M059J (cell line): ENCODE measurements at regions not wholly inside any gene's neighbourhood (a gene's known extent, or its start where the extent isn't known, plus 50 kb on each side); places are given as distances from the start of the nearest gene placed in this dataset.

Experiments
- DNase-seq: peaks from one replicate; pipeline ENCODE4 v3.0.0-alpha.2; 2012; ENCODE audit warnings: low read depth

- no peak for DNase-seq
Observed at GRCh38 chr10:78794736-78795455, 273.9 kb upstream of the ZMIZ1 start.

GRCh38 chr10:78798976-78799730, 269.6 kb upstream of the ZMIZ1 start:
- DNase-seq: peak; percentile 32

DNA sequence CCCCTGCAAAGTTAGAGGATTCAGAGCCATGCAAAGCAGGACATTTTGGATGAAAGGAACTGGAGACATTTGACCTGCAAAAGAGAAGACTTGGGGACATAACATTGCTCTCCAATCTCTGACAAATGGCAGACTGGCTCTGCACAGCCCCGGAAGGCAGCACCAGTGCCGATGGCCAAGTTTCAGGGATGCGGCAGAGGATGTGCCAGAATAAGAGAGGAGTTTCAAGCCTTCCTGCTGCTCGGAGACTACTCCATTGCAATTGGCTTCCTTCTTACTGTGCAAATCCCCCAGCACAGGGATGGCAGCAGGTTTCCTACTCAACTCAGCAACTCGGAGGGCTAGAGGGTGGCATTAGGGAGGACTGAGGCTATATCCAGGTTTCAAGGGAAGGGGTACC, 268.8 kb upstream of the ZMIZ1 start:
- no peak for DNase-seq

DNA sequence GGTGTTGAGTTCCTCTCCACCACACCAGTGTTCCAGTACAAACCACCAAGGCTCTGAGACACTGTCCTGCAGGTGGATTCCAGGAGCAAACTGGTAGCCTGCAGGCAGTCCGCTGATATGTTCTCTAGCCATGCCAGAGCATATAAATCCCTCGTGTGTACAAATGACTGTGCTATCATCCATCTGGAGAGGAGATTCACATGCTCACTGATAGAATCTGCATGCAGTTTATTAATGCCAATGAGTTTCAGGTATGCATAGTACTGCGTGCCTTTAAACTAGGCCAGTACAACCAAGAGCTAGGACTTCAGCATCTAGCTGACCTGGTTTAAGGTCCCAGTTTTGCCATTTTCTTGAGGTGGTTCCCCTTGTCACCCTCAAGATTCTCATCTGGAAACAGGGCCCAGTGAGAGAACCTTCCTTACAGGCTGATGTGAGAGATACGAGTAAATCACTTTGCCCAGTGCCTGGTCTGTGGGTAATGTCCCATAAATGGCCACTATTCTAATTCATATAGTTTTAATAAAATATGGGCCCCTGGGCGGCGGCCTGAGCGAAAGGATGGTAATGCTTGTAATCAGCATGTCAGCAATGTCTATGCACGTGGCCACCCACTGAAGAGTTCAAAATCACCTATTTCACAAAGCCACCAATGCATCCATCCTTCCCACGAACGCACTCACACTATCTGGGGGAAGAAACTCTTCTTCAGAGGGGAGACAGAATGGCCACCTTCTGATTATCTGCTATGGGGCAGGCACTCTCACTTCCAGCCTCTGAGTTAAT, 268.0 kb upstream of the ZMIZ1 start:
- DNase-seq: no peak

DNA sequence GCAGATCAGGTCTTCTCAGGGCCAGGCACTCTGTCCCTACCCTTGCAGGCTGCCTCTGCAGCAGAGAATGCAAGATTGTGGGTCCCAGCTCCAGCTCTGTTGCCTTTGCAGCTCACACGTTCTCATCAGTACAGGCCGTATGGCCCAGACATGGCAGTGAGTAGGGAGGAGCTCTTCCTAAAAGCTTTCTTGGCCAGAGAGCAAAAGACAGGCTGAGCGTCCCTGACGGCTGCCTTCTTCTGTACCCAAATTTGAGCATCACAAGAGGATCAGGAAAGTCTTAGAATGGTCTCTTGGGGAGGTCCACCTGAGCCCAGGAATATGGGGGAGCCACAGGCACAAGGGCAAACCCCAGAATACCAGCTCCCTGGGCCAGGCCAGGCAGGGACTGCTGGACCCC, 266.3 kb upstream of the ZMIZ1 start:
- DNase-seq: no peak

DNA sequence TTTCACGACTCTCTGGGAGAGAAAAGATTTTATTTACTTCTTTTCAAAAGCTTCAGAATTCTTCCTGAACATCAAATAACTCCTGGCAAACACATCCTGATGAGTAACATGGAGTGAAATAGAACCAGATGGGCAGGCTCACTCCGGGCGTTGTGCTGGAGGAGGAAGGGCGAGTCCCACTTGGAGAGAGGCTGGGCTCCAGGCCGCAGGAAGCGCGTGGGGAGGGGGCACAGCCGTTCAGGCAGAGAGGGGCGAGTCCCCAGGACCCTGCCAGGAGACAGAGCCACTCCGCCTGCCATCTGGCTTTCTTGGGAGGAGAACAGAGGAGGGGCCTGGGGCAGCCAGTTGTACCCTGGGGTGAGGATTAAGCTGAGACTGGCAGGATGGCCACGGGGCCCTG, 265.9 kb upstream of the ZMIZ1 start:
- peak; percentile 34 for DNase-seq

DNA sequence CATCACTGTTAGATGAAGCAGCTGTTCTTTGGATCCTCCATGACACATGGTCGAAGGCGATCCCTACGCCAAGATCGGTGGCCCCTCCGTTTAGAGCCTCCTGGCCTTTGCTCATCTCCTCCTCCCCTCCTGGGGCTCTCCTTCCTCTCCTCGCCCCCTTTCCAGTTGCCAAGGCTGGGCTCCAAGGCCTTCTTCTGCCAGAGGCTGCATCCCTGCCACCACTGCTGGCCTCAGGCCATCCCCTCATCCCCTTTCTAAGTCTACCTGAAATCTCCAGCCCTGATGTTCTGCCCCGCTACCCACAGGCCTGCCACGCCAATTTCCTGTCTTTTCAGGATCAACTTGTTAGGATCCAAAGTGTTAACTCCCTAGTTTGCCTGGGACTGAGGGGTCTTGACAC, 265.1 kb upstream of the ZMIZ1 start:
- no peak for DNase-seq

GRCh38 chr10:78804411-78805032, 264.2 kb upstream of the ZMIZ1 start:
- DNase-seq: no peak

DNA sequence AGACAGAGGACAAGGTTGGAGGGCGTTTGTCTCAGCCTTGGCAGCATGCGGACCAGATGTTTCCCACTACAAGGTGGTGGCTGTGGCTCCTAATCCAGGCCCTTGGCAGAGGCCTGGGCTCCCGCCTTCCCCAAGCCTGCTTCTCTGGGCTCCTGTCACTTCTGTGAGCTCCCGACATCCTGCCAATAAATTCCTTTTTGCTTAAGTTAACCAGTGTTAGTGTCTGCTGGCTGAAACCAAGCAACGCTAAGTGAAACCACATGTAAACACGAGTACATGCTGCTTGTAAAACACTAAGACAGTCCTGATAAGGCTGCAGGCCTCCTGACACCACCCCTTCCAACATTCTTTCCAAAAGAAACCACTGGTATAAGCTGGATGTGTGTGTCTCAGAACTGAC, 263.6 kb upstream of the ZMIZ1 start:
- DNase-seq: peak; percentile 98

GRCh38 chr10:78806681-78807221, 262.0 kb upstream of the ZMIZ1 start:
- peak; percentile 43 for DNase-seq

DNA sequence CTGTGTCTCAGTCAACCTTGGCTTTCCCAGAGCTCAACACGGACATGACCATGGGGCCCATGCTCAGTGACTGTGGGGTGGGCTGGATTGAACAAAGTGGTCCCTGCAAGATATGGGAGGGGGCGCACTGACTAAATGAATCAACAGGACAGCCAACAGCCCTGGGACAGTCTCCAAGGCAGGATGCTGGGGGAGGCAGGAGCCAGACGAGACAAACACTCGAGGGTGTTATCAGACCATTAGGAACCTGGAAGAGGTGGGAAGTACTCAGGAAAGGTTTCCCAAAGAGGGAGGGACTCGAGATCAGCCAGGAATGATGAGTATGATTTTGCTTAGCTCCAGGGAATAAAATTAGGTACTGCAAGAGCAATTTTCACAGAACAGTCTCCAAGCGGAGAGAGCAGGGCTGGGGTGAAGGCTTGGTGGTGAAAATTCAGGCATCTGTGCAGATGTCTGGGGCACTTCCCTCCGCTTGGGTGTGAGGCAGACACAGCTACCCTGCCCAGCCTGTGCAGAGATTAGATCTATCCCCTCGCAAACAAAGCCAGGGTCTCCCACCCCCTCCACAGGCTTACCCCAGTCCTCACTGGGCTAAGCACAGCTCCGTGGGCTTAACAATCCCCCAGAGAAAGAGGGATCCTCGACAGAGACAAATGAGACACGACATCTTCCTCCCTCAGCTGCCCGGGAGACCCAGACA, 261.1 kb upstream of the ZMIZ1 start:
- DNase-seq: no peak

DNA sequence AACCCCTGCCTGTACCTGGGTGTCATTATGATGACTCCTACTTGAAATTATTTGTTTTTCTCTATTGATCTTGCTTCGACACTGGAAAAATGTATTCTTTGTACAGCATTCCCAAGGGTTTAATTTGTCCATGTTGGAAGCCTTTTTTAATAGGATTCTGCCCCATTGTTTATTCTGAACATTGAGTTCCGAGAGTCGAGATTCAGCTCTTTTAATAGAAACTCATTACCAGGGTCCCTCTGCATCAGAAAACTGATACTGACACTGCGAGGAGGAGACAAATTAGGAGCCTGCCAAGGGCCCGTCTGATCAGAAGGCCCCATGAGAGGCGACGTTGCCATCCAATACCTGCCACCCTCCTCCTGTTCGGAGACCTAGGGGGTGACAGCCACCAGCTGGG, 260.5 kb upstream of the ZMIZ1 start:
- no peak for DNase-seq

DNA sequence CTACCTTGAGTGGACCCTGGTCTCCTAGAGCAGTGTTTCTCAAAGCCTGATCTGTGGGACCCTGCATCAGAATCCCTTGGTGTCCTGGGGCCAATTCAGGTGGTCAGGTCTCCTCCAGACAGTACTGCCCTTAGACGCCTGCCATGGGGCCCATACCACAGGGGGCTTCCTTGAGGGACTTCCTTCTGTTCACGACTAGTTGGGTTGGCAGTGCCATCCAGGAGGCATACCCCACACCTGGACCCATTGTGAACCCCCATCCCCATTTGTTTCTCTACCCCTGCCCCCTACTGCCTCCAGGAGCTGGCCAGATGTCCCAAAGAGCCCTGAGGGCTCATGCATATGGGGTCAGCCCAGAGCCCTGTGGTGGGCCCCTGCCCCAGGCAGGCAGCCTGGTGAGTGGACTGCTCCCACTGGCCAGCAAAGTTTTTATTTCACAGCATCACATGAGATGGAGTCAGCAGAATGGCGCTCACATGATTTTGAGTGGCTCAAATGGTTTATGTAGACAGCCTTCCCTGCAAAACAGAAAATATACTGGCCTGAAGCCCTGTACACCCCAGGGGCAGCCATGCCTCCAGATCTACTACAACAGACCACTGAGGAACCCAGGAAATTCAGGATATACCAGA, 259.9 kb upstream of the ZMIZ1 start:
- DNase-seq: no peak

DNA sequence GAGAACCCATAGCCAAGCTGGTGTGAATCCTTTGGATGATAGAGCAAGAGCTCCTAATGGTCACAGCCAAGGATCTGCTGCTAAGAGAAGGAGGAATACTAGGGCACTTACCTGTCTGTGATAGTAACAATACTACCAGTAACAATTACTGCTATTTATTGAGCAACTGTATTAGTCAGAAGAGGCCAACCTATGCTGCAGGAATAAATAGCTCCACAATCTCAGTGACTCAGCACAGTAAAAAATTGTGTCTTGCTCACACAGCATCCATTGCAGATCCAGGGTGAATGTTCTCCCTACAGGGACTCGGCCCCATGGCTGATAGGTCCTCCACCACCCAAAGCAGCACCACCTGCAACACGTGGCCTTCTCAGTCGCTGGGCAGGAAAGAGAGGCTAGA, 257.6 kb upstream of the ZMIZ1 start:
- DNase-seq: no peak

DNA sequence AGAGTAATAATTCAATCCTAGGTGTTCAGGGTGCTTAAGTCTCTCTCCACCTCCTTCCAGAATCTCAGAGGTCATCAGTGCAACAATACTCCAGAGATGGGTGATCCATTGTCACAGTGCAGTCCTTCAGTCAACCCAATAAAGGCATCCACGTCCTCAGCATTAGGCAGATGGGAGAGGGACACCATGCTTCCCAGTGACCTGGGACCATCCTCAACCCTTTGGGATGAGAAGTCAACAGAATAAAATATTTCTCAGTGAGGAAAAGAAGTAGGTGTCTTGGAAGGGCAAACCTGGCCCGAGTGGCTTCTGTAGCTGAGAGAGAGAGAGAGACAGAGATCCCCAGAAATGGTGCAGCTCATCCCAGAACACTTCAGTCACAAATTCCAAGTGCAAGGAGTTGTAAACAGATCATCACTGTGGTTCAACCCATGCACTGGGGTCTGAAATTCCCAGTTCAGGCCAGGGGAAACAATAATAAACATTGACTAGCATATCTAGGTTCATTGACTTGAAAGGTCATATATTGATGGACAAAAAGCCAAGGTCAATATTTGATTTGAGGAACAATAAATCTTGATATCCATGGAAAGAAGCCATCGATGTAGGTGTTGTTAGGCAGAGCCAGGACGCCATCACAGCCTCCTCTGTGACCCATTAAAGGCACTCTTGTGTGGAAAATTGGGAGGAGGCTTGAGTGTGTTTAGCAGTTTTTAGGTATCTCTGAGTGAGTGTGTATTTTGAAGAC, 256.0 kb upstream of the ZMIZ1 start:
- no peak for DNase-seq

GRCh38 chr10:78813526-78813925, 255.2 kb upstream of the ZMIZ1 start:
- no peak for DNase-seq

DNA sequence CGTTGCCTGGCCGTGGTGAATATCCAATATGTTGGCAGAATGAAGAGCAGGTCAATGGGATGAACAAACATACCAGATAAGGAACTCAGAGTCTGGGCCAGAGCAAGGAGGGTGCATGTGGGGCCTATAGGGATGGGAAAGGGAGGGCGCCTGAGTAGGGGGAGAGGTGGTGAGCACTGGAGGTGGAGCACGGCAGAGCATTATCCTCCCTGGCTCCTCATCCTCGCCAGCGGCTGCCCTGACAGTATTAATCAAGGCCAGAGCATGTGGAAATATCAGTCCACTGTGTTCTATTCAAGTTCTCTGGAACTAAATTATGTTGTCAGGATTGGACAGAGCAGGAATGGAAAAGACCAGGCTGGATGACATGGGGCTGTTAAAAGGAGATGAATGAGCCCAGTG, 254.8 kb upstream of the ZMIZ1 start:
- no peak for DNase-seq

GRCh38 chr10:78814407-78814806, 254.4 kb upstream of the ZMIZ1 start:
- no peak for DNase-seq

GRCh38 chr10:78815702-78816334, 252.9 kb upstream of the ZMIZ1 start:
- DNase-seq: no peak

DNA sequence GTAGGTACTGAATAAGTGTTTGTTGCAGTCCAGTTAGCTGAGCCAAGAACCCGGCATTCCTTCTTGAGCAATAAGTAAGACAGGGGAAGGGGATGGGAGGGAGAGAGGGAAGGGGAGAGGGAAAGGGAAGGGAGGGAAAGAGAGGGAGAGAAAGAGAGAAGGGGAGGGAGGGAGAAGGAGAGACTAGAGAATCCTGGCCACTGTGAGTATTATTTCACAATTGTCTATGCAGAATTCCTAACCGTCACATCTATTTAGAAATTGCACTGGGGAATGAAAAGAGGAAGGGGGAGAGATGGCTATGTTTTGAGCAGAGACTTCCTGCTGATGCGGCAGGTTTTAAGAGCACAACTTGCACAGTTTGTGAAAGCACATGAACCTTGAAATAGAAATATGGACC, 251.4 kb upstream of the ZMIZ1 start:
- no peak for DNase-seq
